ENCODE measurements at regions not wholly inside any gene's neighbourhood (a gene's known extent, or its start where the extent isn't known, plus 50 kb on each side); places are given as distances from the start of the nearest gene placed in this dataset.
"Not testable (repeated sequence)": the region's sequence is repeated elsewhere in the genome, so short reads cannot be mapped to it uniquely, and the experiment has no call there.

- Histone ChIP-seq H3K27ac (replicated peaks) (no peak overlapping the region), H3K27me3 (ENCODE audit: insufficient read depth, poor library complexity, severe bottlenecking) (no peaks in the 10 kb centered on the region), H3K4me3 (replicated peaks; ENCODE audit: insufficient read depth, low read length) (no peak overlapping the region)
- TF ChIP-seq, protein P1, sequence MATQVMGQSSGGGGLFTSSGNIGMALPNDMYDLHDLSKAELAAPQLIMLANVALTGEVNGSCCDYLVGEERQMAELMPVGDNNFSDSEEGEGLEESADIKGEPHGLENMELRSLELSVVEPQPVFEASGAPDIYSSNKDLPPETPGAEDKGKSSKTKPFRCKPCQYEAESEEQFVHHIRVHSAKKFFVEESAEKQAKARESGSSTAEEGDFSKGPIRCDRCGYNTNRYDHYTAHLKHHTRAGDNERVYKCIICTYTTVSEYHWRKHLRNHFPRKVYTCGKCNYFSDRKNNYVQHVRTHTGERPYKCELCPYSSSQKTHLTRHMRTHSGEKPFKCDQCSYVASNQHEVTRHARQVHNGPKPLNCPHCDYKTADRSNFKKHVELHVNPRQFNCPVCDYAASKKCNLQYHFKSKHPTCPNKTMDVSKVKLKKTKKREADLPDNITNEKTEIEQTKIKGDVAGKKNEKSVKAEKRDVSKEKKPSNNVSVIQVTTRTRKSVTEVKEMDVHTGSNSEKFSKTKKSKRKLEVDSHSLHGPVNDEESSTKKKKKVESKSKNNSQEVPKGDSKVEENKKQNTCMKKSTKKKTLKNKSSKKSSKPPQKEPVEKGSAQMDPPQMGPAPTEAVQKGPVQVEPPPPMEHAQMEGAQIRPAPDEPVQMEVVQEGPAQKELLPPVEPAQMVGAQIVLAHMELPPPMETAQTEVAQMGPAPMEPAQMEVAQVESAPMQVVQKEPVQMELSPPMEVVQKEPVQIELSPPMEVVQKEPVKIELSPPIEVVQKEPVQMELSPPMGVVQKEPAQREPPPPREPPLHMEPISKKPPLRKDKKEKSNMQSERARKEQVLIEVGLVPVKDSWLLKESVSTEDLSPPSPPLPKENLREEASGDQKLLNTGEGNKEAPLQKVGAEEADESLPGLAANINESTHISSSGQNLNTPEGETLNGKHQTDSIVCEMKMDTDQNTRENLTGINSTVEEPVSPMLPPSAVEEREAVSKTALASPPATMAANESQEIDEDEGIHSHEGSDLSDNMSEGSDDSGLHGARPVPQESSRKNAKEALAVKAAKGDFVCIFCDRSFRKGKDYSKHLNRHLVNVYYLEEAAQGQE (IDR thresholded peaks at IDR 0.05; ENCODE audit: insufficient replicate concordance, low read depth): no peak
- TF ChIP-seq GABPA (IDR thresholded peaks at IDR 0.05; ENCODE audit: low read depth) (no peak), POLR2AphosphoS5 (IDR thresholded peaks at IDR 0.05; ENCODE audit: low read depth) (no peak), SPI1 (IDR thresholded peaks at IDR 0.05; ENCODE audit: borderline replicate concordance, low read depth) (no peak)
- TF ChIP-seq, protein P2, sequence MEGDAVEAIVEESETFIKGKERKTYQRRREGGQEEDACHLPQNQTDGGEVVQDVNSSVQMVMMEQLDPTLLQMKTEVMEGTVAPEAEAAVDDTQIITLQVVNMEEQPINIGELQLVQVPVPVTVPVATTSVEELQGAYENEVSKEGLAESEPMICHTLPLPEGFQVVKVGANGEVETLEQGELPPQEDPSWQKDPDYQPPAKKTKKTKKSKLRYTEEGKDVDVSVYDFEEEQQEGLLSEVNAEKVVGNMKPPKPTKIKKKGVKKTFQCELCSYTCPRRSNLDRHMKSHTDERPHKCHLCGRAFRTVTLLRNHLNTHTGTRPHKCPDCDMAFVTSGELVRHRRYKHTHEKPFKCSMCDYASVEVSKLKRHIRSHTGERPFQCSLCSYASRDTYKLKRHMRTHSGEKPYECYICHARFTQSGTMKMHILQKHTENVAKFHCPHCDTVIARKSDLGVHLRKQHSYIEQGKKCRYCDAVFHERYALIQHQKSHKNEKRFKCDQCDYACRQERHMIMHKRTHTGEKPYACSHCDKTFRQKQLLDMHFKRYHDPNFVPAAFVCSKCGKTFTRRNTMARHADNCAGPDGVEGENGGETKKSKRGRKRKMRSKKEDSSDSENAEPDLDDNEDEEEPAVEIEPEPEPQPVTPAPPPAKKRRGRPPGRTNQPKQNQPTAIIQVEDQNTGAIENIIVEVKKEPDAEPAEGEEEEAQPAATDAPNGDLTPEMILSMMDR (IDR thresholded peaks at IDR 0.05; ENCODE audit: insufficient read depth, low read length): no peak
- no peak for DNase-seq (ENCODE audit: low read depth in 1 of 2, low spot score in 1 of 2)
Observed at GRCh38 chr2:78757640-78758039, 267.9 kb upstream of the REG3G start.

GRCh38 chr2:78758765-78759164 is 266.7 kb upstream of the REG3G start:
- not testable (repeated sequence) for H3K27ac ChIP-seq (replicated peaks); DNase-seq (ENCODE audit: low read depth in 1 of 2, low spot score in 1 of 2); H3K4me3 ChIP-seq (replicated peaks; ENCODE audit: insufficient read depth, low read length); H3K27me3 ChIP-seq (ENCODE audit: insufficient read depth, poor library complexity, severe bottlenecking)

- Histone ChIP-seq H3K27ac (replicated peaks) (no peak overlapping the region), H3K4me3 (replicated peaks; ENCODE audit: insufficient read depth, low read length) (no peak overlapping the region), H3K27me3 (ENCODE audit: insufficient read depth, poor library complexity, severe bottlenecking) (no peaks in the 10 kb centered on the region)
- TF ChIP-seq, protein P1 (IDR thresholded peaks at IDR 0.05; ENCODE audit: insufficient replicate concordance, low read depth): no peak
- TF ChIP-seq, protein P2 (IDR thresholded peaks at IDR 0.05; ENCODE audit: insufficient read depth, low read length): no peak
- TF ChIP-seq POLR2AphosphoS5 (IDR thresholded peaks at IDR 0.05; ENCODE audit: low read depth): no peak
- DNase-seq (ENCODE audit: low read depth in 1 of 2, low spot score in 1 of 2): no peak
Observed at GRCh38 chr2:78766459-78766858, 259.0 kb upstream of the REG3G start.

DNA sequence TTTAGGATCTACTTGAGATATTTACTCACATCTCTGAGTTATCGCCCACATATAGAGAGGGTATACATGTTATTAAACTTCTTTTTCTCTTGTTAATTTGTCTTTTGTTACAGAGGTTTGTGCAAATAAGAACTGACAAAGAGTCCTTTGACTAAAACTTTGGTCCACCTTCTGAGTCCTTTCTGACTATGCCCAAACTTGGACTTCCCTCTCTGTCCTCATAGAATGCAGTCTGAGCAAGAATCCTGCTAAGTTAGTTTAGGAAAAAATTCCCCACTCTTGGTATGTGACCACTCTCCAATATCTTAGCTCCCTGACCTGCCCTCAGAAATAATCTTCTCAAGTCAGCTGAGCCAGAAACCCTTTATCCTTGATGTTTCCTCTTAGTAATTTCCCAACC is 257.5 kb upstream of the REG3G start:
- no peak for TF ChIP-seq SPI1 (IDR thresholded peaks at IDR 0.05; ENCODE audit: borderline replicate concordance, low read depth)
- TF ChIP-seq, protein P2 (IDR thresholded peaks at IDR 0.05; ENCODE audit: insufficient read depth, low read length): no peak
- no peak for TF ChIP-seq POLR2AphosphoS5 (IDR thresholded peaks at IDR 0.05; ENCODE audit: low read depth)
- TF ChIP-seq, protein P1 (IDR thresholded peaks at IDR 0.05; ENCODE audit: insufficient replicate concordance, low read depth): no peak
- no peak for TF ChIP-seq GABPA (IDR thresholded peaks at IDR 0.05; ENCODE audit: low read depth)
- no peaks in the 10 kb centered on the region for H3K27me3 ChIP-seq (ENCODE audit: insufficient read depth, poor library complexity, severe bottlenecking)
- H3K4me3 ChIP-seq (replicated peaks; ENCODE audit: insufficient read depth, low read length): no peak overlapping the region
- no peak overlapping the region for H3K27ac ChIP-seq (replicated peaks)
- no peak for DNase-seq (ENCODE audit: low read depth in 1 of 2, low spot score in 1 of 2)
